ENCODE measurements at regions not wholly inside any gene's neighbourhood (a gene's known extent, or its start where the extent isn't known, plus 50 kb on each side); places are given as distances from the start of the nearest gene placed in this dataset.

DNA sequence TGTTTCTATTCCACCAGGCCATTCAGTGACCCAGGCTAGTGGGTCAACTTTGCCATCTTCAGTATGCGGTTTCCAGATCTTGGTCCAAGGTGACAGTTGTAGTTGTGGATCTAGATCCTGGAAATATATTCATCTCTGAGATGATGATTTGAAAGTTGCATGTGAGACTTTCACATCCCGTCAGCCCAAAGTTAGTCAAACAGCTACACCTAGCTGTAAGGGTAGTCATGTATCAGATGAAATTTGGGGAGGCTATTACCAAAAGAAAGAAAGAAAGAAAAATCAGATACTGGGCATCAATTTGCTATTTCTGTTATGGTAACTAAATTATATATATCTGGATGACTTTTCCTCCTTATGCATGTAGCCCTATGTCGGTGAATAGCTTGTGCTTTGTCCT lies 259.4 kb upstream of the ARX start:
- no peaks in the 10 kb centered on the region for H3K9me3 Mint-ChIP-seq

GRCh38 chrX:25241461-25241860 lies 225.7 kb upstream of the ARX start:
- Mint-ChIP-seq H3K9me3 (peaks cover 0 to 1% (median 0%) of the 10 kb centered on the region in 3 donors), H3K4me3 (no peak overlapping the region), H3K27me3 (peaks cover 0 to 6% of the 10 kb centered on the region in 2 donors), H3K4me1 (no peaks in the 10 kb centered on the region), H3K27ac (no peak overlapping the region), H3K36me3 (no peaks in the 10 kb centered on the region)
- H3K4me1 ChIP-seq (ENCODE audit: control insufficient read depth in 1 of 2, extremely low read depth in 1 of 2, insufficient read depth in 2 of 2, low read length in 2 of 2): no peaks in the 10 kb centered on the region
- CTCF ChIA-PET: no interaction called here
- H3K4me3 ChIP-seq (ENCODE audit: control insufficient read depth in 1 of 2, extremely low read depth in 1 of 2, low read length in 1 of 2): no peak overlapping the region
- no peaks in the 10 kb centered on the region for H3K36me3 ChIP-seq (ENCODE audit: control insufficient read depth in 2 of 2, extremely low read depth in 1 of 2, insufficient read depth in 1 of 2, low read length in 1 of 2)
- H3K9me3 ChIP-seq: no peaks in the 10 kb centered on the region
- no peak for ATAC-seq (replicated peaks in 1 of 4)
- POLR2A ChIA-PET: no interaction called here
- WGBS (ENCODE audit: insufficient coverage): no CpG with 5 or more reads among the region's 2 CpGs
- H3K27ac ChIP-seq (ENCODE audit: low read length): no peak overlapping the region
- no peaks in the 10 kb centered on the region for H3K27me3 ChIP-seq (replicated peaks in 1 of 2; ENCODE audit: control insufficient read depth in 2 of 2, extremely low read depth in 1 of 2, insufficient read depth in 2 of 2, low read length in 1 of 2)
- DNase-seq: no peak

More for the DNA sequence above, 259.4 kb upstream of the ARX start:
- Mint-ChIP-seq H3K27me3 (peaks cover 0 to 9% of the 10 kb centered on the region in 2 donors), H3K36me3 (no peaks in the 10 kb centered on the region), H3K4me3 (no peak overlapping the region), H3K27ac (no peak overlapping the region), H3K4me1 (no peaks in the 10 kb centered on the region)
- ChIA-PET CTCF (no interaction called here), POLR2A (no interaction called here)
- Histone ChIP-seq H3K4me1 (ENCODE audit: control insufficient read depth in 1 of 2, extremely low read depth in 1 of 2, insufficient read depth in 2 of 2, low read length in 2 of 2) (no peaks in the 10 kb centered on the region), H3K9me3 (no peaks in the 10 kb centered on the region), H3K36me3 (ENCODE audit: control insufficient read depth in 2 of 2, extremely low read depth in 1 of 2, insufficient read depth in 1 of 2, low read length in 1 of 2) (no peaks in the 10 kb centered on the region), H3K4me3 (ENCODE audit: control insufficient read depth in 1 of 2, extremely low read depth in 1 of 2, low read length in 1 of 2) (no peak overlapping the region), H3K27ac (ENCODE audit: low read length) (no peak overlapping the region), H3K27me3 (replicated peaks in 1 of 2; ENCODE audit: control insufficient read depth in 2 of 2, extremely low read depth in 1 of 2, insufficient read depth in 2 of 2, low read length in 1 of 2) (no peaks in the 10 kb centered on the region)
- no CpG with 5 or more reads among the region's 3 CpGs for WGBS (ENCODE audit: insufficient coverage)
- no peak for ATAC-seq (replicated peaks in 1 of 4)
- DNase-seq: no peak

DNA sequence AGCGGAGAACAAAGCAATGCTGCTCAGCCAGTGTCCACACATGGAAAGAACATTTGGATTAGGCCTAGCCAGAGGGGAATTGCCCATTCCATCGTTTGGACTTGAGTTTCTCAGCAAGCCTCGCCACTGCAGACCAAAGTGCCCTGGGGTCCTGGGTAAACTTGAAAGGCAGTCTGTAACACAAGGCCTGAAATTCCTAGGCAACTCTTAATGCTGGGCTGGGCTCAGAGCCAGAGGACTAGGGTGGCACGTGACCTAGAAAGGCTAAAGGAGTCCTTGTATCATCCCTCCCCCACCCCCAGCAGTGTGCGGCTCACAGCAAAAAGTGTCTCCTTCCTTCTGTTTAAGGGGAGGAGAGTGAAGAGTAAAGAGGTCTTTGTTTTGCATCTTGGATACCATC lies 210.4 kb upstream of the ARX start:
- Histone ChIP-seq H3K4me3 (ENCODE audit: control insufficient read depth in 1 of 2, extremely low read depth in 1 of 2, low read length in 1 of 2) (no peak overlapping the region), H3K27me3 (replicated peaks in 1 of 2; ENCODE audit: control insufficient read depth in 2 of 2, extremely low read depth in 1 of 2, insufficient read depth in 2 of 2, low read length in 1 of 2) (peaks cover 0 to 2% of the 10 kb centered on the region in 2 experiments), H3K27ac (ENCODE audit: low read length) (no peak overlapping the region), H3K4me1 (ENCODE audit: control insufficient read depth in 1 of 2, extremely low read depth in 1 of 2, insufficient read depth in 2 of 2, low read length in 2 of 2) (no peaks in the 10 kb centered on the region), H3K36me3 (ENCODE audit: control insufficient read depth in 2 of 2, extremely low read depth in 1 of 2, insufficient read depth in 1 of 2, low read length in 1 of 2) (no peaks in the 10 kb centered on the region), H3K9me3 (no peaks in the 10 kb centered on the region)
- Mint-ChIP-seq H3K36me3 (no peaks in the 10 kb centered on the region), H3K9me3 (peaks cover 0 to 3% (median 0%) of the 10 kb centered on the region in 3 donors), H3K4me3 (no peak overlapping the region), H3K4me1 (no peaks in the 10 kb centered on the region), H3K27ac (no peak overlapping the region), H3K27me3 (peaks cover 0 to 10% of the 10 kb centered on the region in 2 donors)
- no peak for ATAC-seq (replicated peaks in 1 of 4)
- DNase-seq: no peak
- CTCF ChIA-PET: no interaction called here
- POLR2A ChIA-PET: no interaction called here
- WGBS (ENCODE audit: insufficient coverage): no CpG with 5 or more reads among the region's 5 CpGs

- ChIA-PET POLR2A (no interaction called here), CTCF (no interaction called here)
- Histone ChIP-seq H3K27me3 (replicated peaks in 1 of 2; ENCODE audit: control insufficient read depth in 2 of 2, extremely low read depth in 1 of 2, insufficient read depth in 2 of 2, low read length in 1 of 2) (no peaks in the 10 kb centered on the region), H3K4me1 (ENCODE audit: control insufficient read depth in 1 of 2, extremely low read depth in 1 of 2, insufficient read depth in 2 of 2, low read length in 2 of 2) (no peaks in the 10 kb centered on the region), H3K27ac (ENCODE audit: low read length) (no peak overlapping the region), H3K36me3 (ENCODE audit: control insufficient read depth in 2 of 2, extremely low read depth in 1 of 2, insufficient read depth in 1 of 2, low read length in 1 of 2) (no peaks in the 10 kb centered on the region), H3K4me3 (ENCODE audit: control insufficient read depth in 1 of 2, extremely low read depth in 1 of 2, low read length in 1 of 2) (no peak overlapping the region), H3K9me3 (no peaks in the 10 kb centered on the region)
- H3K4me3 Mint-ChIP-seq: no peak overlapping the region
- no peaks in the 10 kb centered on the region for H3K36me3 Mint-ChIP-seq
- no peaks in the 10 kb centered on the region for H3K4me1 Mint-ChIP-seq
- no peak for ATAC-seq (replicated peaks in 1 of 4)
- H3K27ac Mint-ChIP-seq: no peak overlapping the region
- DNase-seq: no peak
- peaks cover 0 to 22% of the 10 kb centered on the region in 2 donors for H3K27me3 Mint-ChIP-seq
- H3K9me3 Mint-ChIP-seq: no peaks in the 10 kb centered on the region
Observed at GRCh38 chrX:25219480-25219879, 203.7 kb upstream of the ARX start.

- Mint-ChIP-seq H3K4me3 (no peak overlapping the region), H3K27me3 (peaks cover 0 to 14% of the 10 kb centered on the region in 2 donors)
- no peak for ATAC-seq (replicated peaks in 1 of 4)
Observed at GRCh38 chrX:25213611-25214010, 197.8 kb upstream of the ARX start.

DNA sequence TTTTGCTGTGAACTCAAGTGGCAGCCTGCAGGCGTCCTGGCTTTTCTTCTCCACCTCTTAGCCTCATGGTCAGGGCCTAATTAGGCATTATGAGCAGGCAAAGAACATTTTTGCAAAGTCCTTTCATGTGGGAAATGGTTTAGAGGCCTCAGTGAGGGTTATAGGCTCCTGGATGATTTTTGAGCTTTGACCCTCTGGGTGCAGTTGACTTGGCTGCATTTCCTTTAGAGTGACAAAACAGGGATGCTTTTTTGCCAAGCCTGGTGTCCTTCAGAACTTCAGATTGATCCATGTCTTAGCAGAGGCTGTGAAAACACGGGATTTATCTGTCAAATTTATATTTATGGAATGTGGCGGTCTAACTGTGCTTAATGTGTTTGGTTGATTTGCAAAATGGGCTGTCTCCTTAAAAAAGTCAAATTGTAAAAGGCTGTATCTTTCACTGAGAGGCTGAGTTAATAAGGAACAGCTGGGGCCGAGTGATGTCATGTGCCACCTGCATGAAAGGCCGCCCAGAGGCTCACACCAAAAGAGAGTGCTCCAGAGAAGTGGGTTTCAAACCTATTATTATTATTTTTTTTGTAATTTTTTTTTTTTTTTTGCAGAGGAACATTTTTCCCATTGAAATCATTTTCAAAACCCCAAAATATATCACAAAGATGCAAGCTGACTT lies 192.2 kb upstream of the ARX start:
- H3K9me3 Mint-ChIP-seq: peaks cover 0 to 6% (median 0%) of the 10 kb centered on the region in 3 donors
- no peak overlapping the region for H3K4me3 ChIP-seq (ENCODE audit: control insufficient read depth in 1 of 2, extremely low read depth in 1 of 2, low read length in 1 of 2)
- H3K27ac Mint-ChIP-seq: no peak overlapping the region
- no peaks in the 10 kb centered on the region for H3K9me3 ChIP-seq
- ATAC-seq (replicated peaks in 1 of 4): no peak
- POLR2A ChIA-PET: no interaction called here
- H3K27ac ChIP-seq (ENCODE audit: low read length): no peak overlapping the region
- WGBS (ENCODE audit: insufficient coverage): no CpG with 5 or more reads among the region's 5 CpGs
- DNase-seq: no peak
- H3K27me3 Mint-ChIP-seq: peaks cover 2 to 8% of the 10 kb centered on the region in 2 donors
- no peaks in the 10 kb centered on the region for H3K36me3 ChIP-seq (ENCODE audit: control insufficient read depth in 2 of 2, extremely low read depth in 1 of 2, insufficient read depth in 1 of 2, low read length in 1 of 2)
- H3K4me1 Mint-ChIP-seq: no peaks in the 10 kb centered on the region
- no peak overlapping the region for H3K4me3 Mint-ChIP-seq
- no peaks in the 10 kb centered on the region for H3K27me3 ChIP-seq (replicated peaks in 1 of 2; ENCODE audit: control insufficient read depth in 2 of 2, extremely low read depth in 1 of 2, insufficient read depth in 2 of 2, low read length in 1 of 2)
- H3K4me1 ChIP-seq (ENCODE audit: control insufficient read depth in 1 of 2, extremely low read depth in 1 of 2, insufficient read depth in 2 of 2, low read length in 2 of 2): no peaks in the 10 kb centered on the region
- no peaks in the 10 kb centered on the region for H3K36me3 Mint-ChIP-seq
- CTCF ChIA-PET: no interaction called here

More at GRCh38 chrX:25213611-25214010, 197.8 kb upstream of the ARX start:
- Histone ChIP-seq H3K4me3 (ENCODE audit: control insufficient read depth in 1 of 2, extremely low read depth in 1 of 2, low read length in 1 of 2) (no peak overlapping the region), H3K27me3 (replicated peaks in 1 of 2; ENCODE audit: control insufficient read depth in 2 of 2, extremely low read depth in 1 of 2, insufficient read depth in 2 of 2, low read length in 1 of 2) (no peaks in the 10 kb centered on the region), H3K4me1 (ENCODE audit: control insufficient read depth in 1 of 2, extremely low read depth in 1 of 2, insufficient read depth in 2 of 2, low read length in 2 of 2) (no peaks in the 10 kb centered on the region), H3K27ac (ENCODE audit: low read length) (no peak overlapping the region), H3K9me3 (no peaks in the 10 kb centered on the region), H3K36me3 (ENCODE audit: control insufficient read depth in 2 of 2, extremely low read depth in 1 of 2, insufficient read depth in 1 of 2, low read length in 1 of 2) (no peaks in the 10 kb centered on the region)
- Mint-ChIP-seq H3K36me3 (no peaks in the 10 kb centered on the region), H3K4me1 (no peaks in the 10 kb centered on the region), H3K27ac (no peak overlapping the region), H3K9me3 (peaks cover 0 to 6% (median 0%) of the 10 kb centered on the region in 3 donors)
- no peak for DNase-seq
- ChIA-PET POLR2A (no interaction called here), CTCF (interaction anchor here in 1 of 2 donors (0.5 kb wide), 1 partner anchor 287 kb away, joined by 3 read pairs; no protein-coding TSS in a partner anchor)

DNA sequence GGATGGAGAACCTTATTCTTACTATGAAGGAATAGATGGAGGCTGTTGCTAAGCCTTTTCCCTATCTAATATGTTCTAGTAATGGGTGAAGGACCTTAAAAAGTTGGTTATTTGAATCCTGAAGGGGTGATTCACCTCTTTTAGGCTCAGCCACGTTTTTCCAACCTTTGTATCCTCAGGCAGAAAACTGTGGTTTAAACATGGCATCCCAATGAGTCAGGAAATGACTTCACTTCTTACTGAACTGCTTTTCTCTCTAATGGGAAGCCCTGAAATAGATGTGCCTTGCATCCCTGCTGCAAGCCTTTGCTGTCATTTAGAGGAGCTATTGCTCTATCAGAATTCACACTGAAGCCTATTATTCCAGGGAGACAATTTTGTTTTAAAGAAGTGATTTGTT lies 191.0 kb upstream of the ARX start:
- Mint-ChIP-seq H3K36me3 (no peaks in the 10 kb centered on the region), H3K27me3 (peaks cover 2 to 8% of the 10 kb centered on the region in 2 donors), H3K4me3 (no peak overlapping the region), H3K9me3 (peaks cover 0 to 6% (median 0%) of the 10 kb centered on the region in 3 donors), H3K4me1 (no peaks in the 10 kb centered on the region), H3K27ac (no peak overlapping the region)
- H3K4me3 ChIP-seq (ENCODE audit: control insufficient read depth in 1 of 2, extremely low read depth in 1 of 2, low read length in 1 of 2): no peak overlapping the region
- no peak for DNase-seq
- H3K4me1 ChIP-seq (ENCODE audit: control insufficient read depth in 1 of 2, extremely low read depth in 1 of 2, insufficient read depth in 2 of 2, low read length in 2 of 2): no peaks in the 10 kb centered on the region
- no peak for ATAC-seq (replicated peaks in 1 of 4)
- no peaks in the 10 kb centered on the region for H3K27me3 ChIP-seq (replicated peaks in 1 of 2; ENCODE audit: control insufficient read depth in 2 of 2, extremely low read depth in 1 of 2, insufficient read depth in 2 of 2, low read length in 1 of 2)
- H3K27ac ChIP-seq (ENCODE audit: low read length): no peak overlapping the region
- POLR2A ChIA-PET: no interaction called here
- no CpG with 5 or more reads among the region's 1 CpG for WGBS (ENCODE audit: insufficient coverage)
- H3K9me3 ChIP-seq: no peaks in the 10 kb centered on the region
- CTCF ChIA-PET: no interaction called here
- H3K36me3 ChIP-seq (ENCODE audit: control insufficient read depth in 2 of 2, extremely low read depth in 1 of 2, insufficient read depth in 1 of 2, low read length in 1 of 2): no peaks in the 10 kb centered on the region

Data from T-cell (primary cell).